Gastroesophageal sphincter (tissue), 3 donors: ENCODE measurements at regions not wholly inside any gene's neighbourhood (a gene's known extent, or its start where the extent isn't known, plus 50 kb on each side); places are given as distances from the start of the nearest gene placed in this dataset.

ENCODE experiments used
- POLR2AphosphoS5 ChIP-seq: sonication (generic); formaldehyde crosslinking; IDR thresholded peaks from one replicate; pipeline ENCODE4 v1.6.1; 2017; ENCODE audit warnings: antibody characterized with exemption
- TF ChIP-seq, protein P1 (sequence below), 4 experiments: fragments of 200-600 bp in 2 of 4; fragments of 450-650 bp in 2 of 4; sonication (generic) in 1 of 4; IDR thresholded peaks; one replicate each; pipeline ENCODE4 v1.5.1; 2017 to 2019; ENCODE audit warnings: antibody characterized with exemption in 4 of 4, mild to moderate bottlenecking in 2 of 4, moderate library complexity in 2 of 4

- TF ChIP-seq, protein P1, sequence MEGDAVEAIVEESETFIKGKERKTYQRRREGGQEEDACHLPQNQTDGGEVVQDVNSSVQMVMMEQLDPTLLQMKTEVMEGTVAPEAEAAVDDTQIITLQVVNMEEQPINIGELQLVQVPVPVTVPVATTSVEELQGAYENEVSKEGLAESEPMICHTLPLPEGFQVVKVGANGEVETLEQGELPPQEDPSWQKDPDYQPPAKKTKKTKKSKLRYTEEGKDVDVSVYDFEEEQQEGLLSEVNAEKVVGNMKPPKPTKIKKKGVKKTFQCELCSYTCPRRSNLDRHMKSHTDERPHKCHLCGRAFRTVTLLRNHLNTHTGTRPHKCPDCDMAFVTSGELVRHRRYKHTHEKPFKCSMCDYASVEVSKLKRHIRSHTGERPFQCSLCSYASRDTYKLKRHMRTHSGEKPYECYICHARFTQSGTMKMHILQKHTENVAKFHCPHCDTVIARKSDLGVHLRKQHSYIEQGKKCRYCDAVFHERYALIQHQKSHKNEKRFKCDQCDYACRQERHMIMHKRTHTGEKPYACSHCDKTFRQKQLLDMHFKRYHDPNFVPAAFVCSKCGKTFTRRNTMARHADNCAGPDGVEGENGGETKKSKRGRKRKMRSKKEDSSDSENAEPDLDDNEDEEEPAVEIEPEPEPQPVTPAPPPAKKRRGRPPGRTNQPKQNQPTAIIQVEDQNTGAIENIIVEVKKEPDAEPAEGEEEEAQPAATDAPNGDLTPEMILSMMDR (IDR thresholded peaks at IDR 0.05) = no peak
- no peak for TF ChIP-seq POLR2AphosphoS5
These were observed 133.4 kb downstream of the RGPD3 start for GRCh38 chr2:106334802-106335201.
